ENCODE measurements at regions not wholly inside any gene's neighbourhood (a gene's known extent, or its start where the extent isn't known, plus 50 kb on each side); places are given as distances from the start of the nearest gene placed in this dataset.
"Not testable (repeated sequence)": the region's sequence is repeated elsewhere in the genome, so short reads cannot be mapped to it uniquely, and the experiment has no call there.

- Histone ChIP-seq H2AFZ (ENCODE audit: low read depth, low read length, severe bottlenecking) (no peak overlapping the region), H3F3A (ENCODE audit: insufficient read depth) (no peaks in the 10 kb centered on the region)
- no peak for TF ChIP-seq CTCF (IDR thresholded peaks at IDR 0.05; ENCODE audit: insufficient read depth, low read length, poor library complexity, severe bottlenecking)
- TF ChIP-seq EZH2phosphoT487 (conservative IDR thresholded peaks at IDR 0.05; ENCODE audit: low read length) = no peak
These were observed 414.2 kb upstream of the MTPN start for GRCh38 chr7:136391371-136391770.

GRCh38 chr7:136389933-136390332, 412.8 kb upstream of the MTPN start:
- Histone ChIP-seq H4K20me1 (ENCODE audit: low read depth, low read length) (no peaks in the 10 kb centered on the region), H3K4me2 (ENCODE audit: low read depth, low read length, poor library complexity, severe bottlenecking) (no peak overlapping the region), H3K4me3 (ENCODE audit: insufficient read depth, low read length, poor library complexity, severe bottlenecking) (no peak overlapping the region), H3K9ac (ENCODE audit: low read length) (no peak overlapping the region), H3K9me3 (ENCODE audit: insufficient read depth, low read length) (no peaks in the 10 kb centered on the region), H3K36me3 (ENCODE audit: low read length) (no peaks in the 10 kb centered on the region), H2AFZ (ENCODE audit: low read depth, low read length, severe bottlenecking) (no peak overlapping the region), H3K27ac (ENCODE audit: low read depth, low read length) (no peak overlapping the region), H3K79me2 (ENCODE audit: insufficient read depth, low read length) (no peaks in the 10 kb centered on the region), H3F3A (ENCODE audit: insufficient read depth) (no peaks in the 10 kb centered on the region), H3K27me3 (ENCODE audit: low read length) (no peaks in the 10 kb centered on the region), H3K9me2 (replicated peaks; ENCODE audit: insufficient read depth, low read length) (no peaks in the 10 kb centered on the region)
- no peak for TF ChIP-seq CTCF (IDR thresholded peaks at IDR 0.05; ENCODE audit: insufficient read depth, low read length, poor library complexity, severe bottlenecking)
- TF ChIP-seq EZH2phosphoT487 (conservative IDR thresholded peaks at IDR 0.05; ENCODE audit: low read length) = no peak

More at GRCh38 chr7:136391371-136391770, 414.2 kb upstream of the MTPN start:
- no peaks in the 10 kb centered on the region for H3K9me3 ChIP-seq (ENCODE audit: insufficient read depth, low read length)
- no peak overlapping the region for H3K4me3 ChIP-seq (ENCODE audit: insufficient read depth, low read length, poor library complexity, severe bottlenecking)
- no peak overlapping the region for H3K9ac ChIP-seq (ENCODE audit: low read length)
- H3K4me2 ChIP-seq (ENCODE audit: low read depth, low read length, poor library complexity, severe bottlenecking) = no peak overlapping the region
- H3K27ac ChIP-seq (ENCODE audit: low read depth, low read length) = no peak overlapping the region
- no peaks in the 10 kb centered on the region for H3K79me2 ChIP-seq (ENCODE audit: insufficient read depth, low read length)
- H3K36me3 ChIP-seq (ENCODE audit: low read length) = no peaks in the 10 kb centered on the region
- H3K27me3 ChIP-seq (ENCODE audit: low read length) = no peaks in the 10 kb centered on the region
- H4K20me1 ChIP-seq (ENCODE audit: low read depth, low read length) = no peaks in the 10 kb centered on the region
- no peaks in the 10 kb centered on the region for H3K9me2 ChIP-seq (replicated peaks; ENCODE audit: insufficient read depth, low read length)

- Histone ChIP-seq H3K4me2 (ENCODE audit: low read depth, low read length, poor library complexity, severe bottlenecking) (no peak overlapping the region), H3K79me2 (ENCODE audit: insufficient read depth, low read length) (no peaks in the 10 kb centered on the region), H3F3A (ENCODE audit: insufficient read depth) (no peaks in the 10 kb centered on the region), H3K4me3 (ENCODE audit: insufficient read depth, low read length, poor library complexity, severe bottlenecking) (no peak overlapping the region), H3K27ac (ENCODE audit: low read depth, low read length) (no peak overlapping the region), H3K27me3 (ENCODE audit: low read length) (no peaks in the 10 kb centered on the region), H2AFZ (ENCODE audit: low read depth, low read length, severe bottlenecking) (no peak overlapping the region), H3K36me3 (ENCODE audit: low read length) (no peaks in the 10 kb centered on the region), H3K9ac (ENCODE audit: low read length) (no peak overlapping the region), H4K20me1 (ENCODE audit: low read depth, low read length) (no peaks in the 10 kb centered on the region), H3K9me2 (replicated peaks; ENCODE audit: insufficient read depth, low read length) (no peaks in the 10 kb centered on the region), H3K9me3 (ENCODE audit: insufficient read depth, low read length) (no peaks in the 10 kb centered on the region)
- TF ChIP-seq CTCF (IDR thresholded peaks at IDR 0.05; ENCODE audit: insufficient read depth, low read length, poor library complexity, severe bottlenecking) (no peak), EZH2phosphoT487 (conservative IDR thresholded peaks at IDR 0.05; ENCODE audit: low read length) (no peak)
These were observed 409.7 kb upstream of the MTPN start for GRCh38 chr7:136386876-136387275.

GRCh38 chr7:136371409-136371808, 394.2 kb upstream of the MTPN start:
- H2AFZ ChIP-seq (ENCODE audit: low read depth, low read length, severe bottlenecking) = not testable (repeated sequence)

More at GRCh38 chr7:136371409-136371808, 394.2 kb upstream of the MTPN start:
- H3F3A ChIP-seq (ENCODE audit: insufficient read depth); H4K20me1 ChIP-seq (ENCODE audit: low read depth, low read length); H3K36me3 ChIP-seq (ENCODE audit: low read length); H3K9me3 ChIP-seq (ENCODE audit: insufficient read depth, low read length); H3K4me2 ChIP-seq (ENCODE audit: low read depth, low read length, poor library complexity, severe bottlenecking); H3K79me2 ChIP-seq (ENCODE audit: insufficient read depth, low read length); H3K9ac ChIP-seq (ENCODE audit: low read length); H3K9me2 ChIP-seq (replicated peaks; ENCODE audit: insufficient read depth, low read length); H3K4me3 ChIP-seq (ENCODE audit: insufficient read depth, low read length, poor library complexity, severe bottlenecking); H3K27ac ChIP-seq (ENCODE audit: low read depth, low read length); H3K27me3 ChIP-seq (ENCODE audit: low read length): not testable (repeated sequence)
